ENCODE measurements at regions not wholly inside any gene's neighbourhood (a gene's known extent, or its start where the extent isn't known, plus 50 kb on each side); places are given as distances from the start of the nearest gene placed in this dataset.

DNA sequence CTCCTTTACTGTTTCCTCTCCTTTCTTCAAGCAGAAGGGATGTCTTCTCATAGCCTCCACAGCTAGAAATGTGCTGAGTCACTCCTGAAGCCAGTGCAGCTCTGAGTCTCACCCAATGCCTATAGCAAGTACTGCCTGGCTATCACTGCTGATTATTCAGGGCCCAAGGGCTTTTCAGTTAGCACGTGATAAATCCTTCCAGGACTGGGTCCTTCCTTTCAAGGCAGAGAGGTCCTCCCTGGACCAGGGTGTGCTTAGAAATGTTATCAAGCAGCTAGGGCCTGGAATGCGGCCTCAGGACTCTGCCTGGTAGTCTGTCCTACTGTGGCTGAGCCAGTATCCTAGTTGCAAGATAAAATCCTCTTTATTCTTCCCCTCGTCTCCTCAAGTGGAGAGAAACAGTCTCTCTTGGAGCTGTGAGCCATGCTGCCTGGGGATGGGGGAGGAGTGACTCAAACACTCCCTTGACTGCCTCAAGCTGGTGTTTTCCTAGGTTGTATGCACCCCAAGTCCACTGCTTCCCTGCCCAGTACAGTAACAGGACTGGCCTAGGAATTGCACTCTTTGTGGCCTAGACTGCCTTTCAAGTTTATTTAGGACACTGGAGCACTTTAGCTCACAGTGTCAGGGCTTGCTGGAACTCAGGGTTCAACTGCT is 198.7 kb upstream of the SERP2 start:
- no peak overlapping the region for H3K27ac ChIP-seq (ENCODE audit: low read length)
- no peaks in the 10 kb centered on the region for H3K9me3 ChIP-seq (ENCODE audit: low read length)
- H3K27me3 ChIP-seq (ENCODE audit: low read length), result no peaks in the 10 kb centered on the region
- no peak overlapping the region for H3K4me3 ChIP-seq (ENCODE audit: low read length)
- H3K79me2 ChIP-seq (ENCODE audit: low read length), result no peaks in the 10 kb centered on the region
- H3K9ac ChIP-seq (ENCODE audit: low read length), result no peak overlapping the region
- H3K9me2 ChIP-seq (replicated peaks; ENCODE audit: insufficient read depth, low read length), result no peaks in the 10 kb centered on the region
- H4K20me1 ChIP-seq (ENCODE audit: insufficient read depth, low read depth, low read length), result no peaks in the 10 kb centered on the region
- H3K4me1 ChIP-seq (ENCODE audit: low read length), result 0 out of 2 replicates have a peak, but pooled peaks cover 2% of the 10 kb centered on the region
- no peak overlapping the region for H2AFZ ChIP-seq (ENCODE audit: low read length)
- no peak overlapping the region for H3K4me2 ChIP-seq (ENCODE audit: low read depth, low read length, poor library complexity, severe bottlenecking)
- peak; percentile 43 for DNase-seq
- no peaks in the 10 kb centered on the region for H3K36me3 ChIP-seq (ENCODE audit: insufficient read depth, low read length)

DNA sequence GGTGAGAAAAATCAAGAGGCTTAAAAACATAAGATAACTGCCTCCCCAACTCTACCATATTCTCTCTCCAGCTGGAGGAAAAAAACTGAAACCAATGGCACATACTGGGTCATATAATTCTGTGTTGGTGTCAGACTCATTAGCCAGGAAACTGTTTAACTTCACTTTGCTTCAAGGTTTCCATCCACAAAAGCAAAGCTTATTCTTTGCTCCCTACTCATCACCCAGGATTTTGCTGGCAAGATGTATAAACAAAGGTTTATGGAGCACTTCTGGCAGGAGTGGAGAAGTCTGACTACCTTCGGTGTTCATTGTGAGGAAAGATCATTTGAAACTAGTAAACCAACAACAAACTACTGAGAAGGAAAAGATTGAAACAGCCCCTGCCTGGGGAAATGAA is 197.5 kb upstream of the SERP2 start:
- no peak for DNase-seq
- H3K4me2 ChIP-seq (ENCODE audit: low read depth, low read length, poor library complexity, severe bottlenecking), result no peak overlapping the region
- H3K4me3 ChIP-seq (ENCODE audit: low read length), result no peak overlapping the region
- no peaks in the 10 kb centered on the region for H3K36me3 ChIP-seq (ENCODE audit: insufficient read depth, low read length)
- no peaks in the 10 kb centered on the region for H3K27me3 ChIP-seq (ENCODE audit: low read length)
- no peaks in the 10 kb centered on the region for H3K9me3 ChIP-seq (ENCODE audit: low read length)
- H3K9ac ChIP-seq (ENCODE audit: low read length), result no peak overlapping the region
- 0 out of 2 replicates have a peak, but pooled peaks cover 2% of the 10 kb centered on the region for H3K4me1 ChIP-seq (ENCODE audit: low read length)
- no peaks in the 10 kb centered on the region for H3K9me2 ChIP-seq (replicated peaks; ENCODE audit: insufficient read depth, low read length)
- no peak overlapping the region for H3K27ac ChIP-seq (ENCODE audit: low read length)
- no peaks in the 10 kb centered on the region for H3K79me2 ChIP-seq (ENCODE audit: low read length)
- H4K20me1 ChIP-seq (ENCODE audit: insufficient read depth, low read depth, low read length), result no peaks in the 10 kb centered on the region
- H2AFZ ChIP-seq (ENCODE audit: low read length), result no peak overlapping the region

DNA sequence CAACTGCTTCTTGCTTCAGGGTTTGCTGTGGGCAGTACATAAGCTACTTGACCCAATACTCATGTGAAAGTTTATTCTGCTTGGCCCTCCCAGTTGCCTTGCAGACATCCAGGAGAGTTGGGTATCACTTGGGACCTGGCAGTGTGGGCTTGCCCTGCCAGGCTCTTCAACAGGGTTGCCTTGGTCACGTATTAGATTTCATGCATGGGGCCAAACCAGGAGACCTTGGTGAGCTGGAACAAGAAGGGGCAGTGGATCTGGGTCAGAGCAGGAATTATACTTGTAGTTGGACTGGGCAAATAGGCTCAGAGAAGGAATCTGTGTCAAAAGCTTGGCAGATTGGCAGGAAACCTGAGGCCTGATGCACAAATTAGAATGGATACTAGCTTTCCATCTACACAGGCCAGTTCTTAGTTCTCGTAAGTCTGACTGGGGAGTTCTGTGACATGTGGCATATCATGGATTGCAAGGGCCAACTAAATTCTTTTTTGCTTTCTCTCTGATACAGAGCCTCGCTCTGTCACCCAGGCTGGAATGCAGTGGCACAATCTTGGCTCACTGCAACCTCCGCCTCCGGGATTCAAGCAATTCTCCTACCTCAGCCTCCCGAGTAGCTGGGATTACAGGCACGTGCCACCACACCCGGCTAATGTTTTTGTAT is 192.6 kb upstream of the SERP2 start:
- Histone ChIP-seq H3K36me3 (ENCODE audit: insufficient read depth, low read length) (no peaks in the 10 kb centered on the region), H3K9ac (ENCODE audit: low read length) (no peak overlapping the region), H3K4me2 (ENCODE audit: low read depth, low read length, poor library complexity, severe bottlenecking) (no peak overlapping the region), H3K9me2 (replicated peaks; ENCODE audit: insufficient read depth, low read length) (no peaks in the 10 kb centered on the region), H4K20me1 (ENCODE audit: insufficient read depth, low read depth, low read length) (no peaks in the 10 kb centered on the region), H3K4me1 (ENCODE audit: low read length) (no peaks in the 10 kb centered on the region), H3K27ac (ENCODE audit: low read length) (no peak overlapping the region), H3K79me2 (ENCODE audit: low read length) (no peaks in the 10 kb centered on the region), H3K4me3 (ENCODE audit: low read length) (no peak overlapping the region), H3K9me3 (ENCODE audit: low read length) (no peaks in the 10 kb centered on the region), H2AFZ (ENCODE audit: low read length) (no peak overlapping the region), H3K27me3 (ENCODE audit: low read length) (no peaks in the 10 kb centered on the region)
- DNase-seq, result no peak

DNA sequence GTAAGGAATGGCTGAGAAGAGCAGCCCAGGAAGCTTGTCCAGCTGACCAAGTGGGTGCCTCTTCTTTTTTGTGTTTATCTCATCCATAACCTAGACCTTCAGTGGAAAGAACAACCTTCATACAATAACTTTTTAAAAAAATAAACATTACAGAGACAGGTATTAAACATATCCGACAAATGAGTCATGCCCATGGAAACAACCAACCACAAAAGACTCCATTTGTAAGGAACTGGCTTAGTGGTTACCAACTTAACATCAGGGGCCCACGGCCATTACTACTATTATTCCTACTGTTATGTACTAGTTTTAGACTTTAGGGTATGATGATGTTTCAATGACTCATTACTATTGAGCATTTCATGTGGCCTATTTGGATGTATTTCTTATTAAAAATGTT is 191.7 kb upstream of the SERP2 start:
- Histone ChIP-seq H3K36me3 (ENCODE audit: insufficient read depth, low read length) (no peaks in the 10 kb centered on the region), H2AFZ (ENCODE audit: low read length) (no peak overlapping the region), H3K27ac (ENCODE audit: low read length) (no peak overlapping the region), H3K4me2 (ENCODE audit: low read depth, low read length, poor library complexity, severe bottlenecking) (no peak overlapping the region), H3K9me2 (replicated peaks; ENCODE audit: insufficient read depth, low read length) (no peaks in the 10 kb centered on the region), H4K20me1 (ENCODE audit: insufficient read depth, low read depth, low read length) (no peaks in the 10 kb centered on the region), H3K9ac (ENCODE audit: low read length) (no peak overlapping the region), H3K4me1 (ENCODE audit: low read length) (no peaks in the 10 kb centered on the region), H3K9me3 (ENCODE audit: low read length) (no peaks in the 10 kb centered on the region), H3K79me2 (ENCODE audit: low read length) (no peaks in the 10 kb centered on the region), H3K27me3 (ENCODE audit: low read length) (no peaks in the 10 kb centered on the region), H3K4me3 (ENCODE audit: low read length) (no peak overlapping the region)
- no peak for DNase-seq

DNA sequence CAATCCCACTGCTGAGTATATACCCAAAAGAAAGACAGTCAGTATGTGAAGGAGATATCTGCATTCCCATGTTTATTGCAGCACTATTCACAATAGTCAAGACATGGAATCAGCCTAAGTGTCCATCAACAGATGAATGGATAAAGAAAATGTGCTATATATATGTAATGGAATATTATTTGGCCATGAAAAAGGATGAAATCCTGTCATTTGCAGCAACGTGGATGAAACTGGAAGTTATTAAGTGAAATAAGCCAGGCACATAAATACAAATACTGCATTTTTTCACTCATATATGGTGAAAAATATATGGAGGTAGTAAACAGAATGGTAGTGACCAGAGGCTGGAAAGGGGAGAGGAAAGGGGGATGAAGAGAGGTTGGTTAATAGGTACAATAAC is 188.9 kb upstream of the SERP2 start:
- Histone ChIP-seq H3K36me3 (ENCODE audit: insufficient read depth, low read length) (no peaks in the 10 kb centered on the region), H3K4me3 (ENCODE audit: low read length) (no peak overlapping the region), H3K4me1 (ENCODE audit: low read length) (no peaks in the 10 kb centered on the region), H3K9me3 (ENCODE audit: low read length) (no peaks in the 10 kb centered on the region), H2AFZ (ENCODE audit: low read length) (no peak overlapping the region), H3K27ac (ENCODE audit: low read length) (no peak overlapping the region), H3K27me3 (ENCODE audit: low read length) (no peaks in the 10 kb centered on the region), H3K4me2 (ENCODE audit: low read depth, low read length, poor library complexity, severe bottlenecking) (no peak overlapping the region), H4K20me1 (ENCODE audit: insufficient read depth, low read depth, low read length) (no peaks in the 10 kb centered on the region), H3K9ac (ENCODE audit: low read length) (no peak overlapping the region), H3K9me2 (replicated peaks; ENCODE audit: insufficient read depth, low read length) (no peaks in the 10 kb centered on the region), H3K79me2 (ENCODE audit: low read length) (no peaks in the 10 kb centered on the region)
- no peak for DNase-seq

DNA sequence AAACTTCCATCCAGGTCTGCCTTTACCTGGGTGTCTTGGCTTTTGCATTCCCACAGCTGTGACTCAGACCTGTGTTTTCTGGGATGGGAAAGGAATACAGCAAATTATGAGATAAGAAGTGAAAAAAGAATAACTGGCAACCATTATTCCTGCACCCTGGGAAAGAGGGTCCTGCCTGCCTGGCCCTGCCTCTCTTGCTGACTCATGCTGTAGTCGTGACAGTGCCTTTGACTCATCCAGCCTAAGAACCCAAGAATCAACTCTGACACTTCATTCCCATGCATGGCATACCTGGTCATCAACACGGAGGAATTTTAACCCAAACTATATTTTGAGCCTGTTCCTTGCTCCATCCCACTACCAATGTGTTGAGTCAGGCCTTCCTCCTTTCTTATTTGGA is 185.4 kb upstream of the SERP2 start:
- Histone ChIP-seq H3K27me3 (ENCODE audit: low read length) (no peaks in the 10 kb centered on the region), H3K36me3 (ENCODE audit: insufficient read depth, low read length) (no peaks in the 10 kb centered on the region), H3K4me3 (ENCODE audit: low read length) (no peak overlapping the region), H3K79me2 (ENCODE audit: low read length) (no peaks in the 10 kb centered on the region), H3K9me3 (ENCODE audit: low read length) (no peaks in the 10 kb centered on the region), H3K4me2 (ENCODE audit: low read depth, low read length, poor library complexity, severe bottlenecking) (no peak overlapping the region), H3K4me1 (ENCODE audit: low read length) (no peaks in the 10 kb centered on the region), H3K9ac (ENCODE audit: low read length) (no peak overlapping the region), H3K9me2 (replicated peaks; ENCODE audit: insufficient read depth, low read length) (no peaks in the 10 kb centered on the region), H2AFZ (ENCODE audit: low read length) (no peak overlapping the region), H3K27ac (ENCODE audit: low read length) (no peak overlapping the region), H4K20me1 (ENCODE audit: insufficient read depth, low read depth, low read length) (no peaks in the 10 kb centered on the region)
- no peak for DNase-seq

DNA sequence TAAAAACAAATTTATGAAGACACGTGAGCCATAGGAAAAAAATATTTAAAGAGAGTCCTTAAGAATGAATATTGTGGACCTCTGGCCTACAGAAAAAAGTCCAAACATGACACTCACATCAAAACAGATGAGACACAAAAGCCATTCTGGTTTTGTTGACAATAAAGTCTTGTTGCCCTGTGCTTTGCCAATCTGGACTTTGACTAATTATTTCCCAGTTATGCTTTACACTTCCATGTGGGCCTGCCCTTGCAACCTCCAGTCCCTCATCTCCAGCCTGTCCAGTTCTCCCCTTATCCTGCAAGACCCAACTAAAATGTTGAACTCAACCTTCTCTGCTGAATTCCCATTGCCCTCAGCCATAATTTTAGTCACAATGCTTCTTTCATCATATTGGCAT is 184.5 kb upstream of the SERP2 start:
- DNase-seq, result no peak
- no peaks in the 10 kb centered on the region for H3K4me1 ChIP-seq (ENCODE audit: low read length)
- no peaks in the 10 kb centered on the region for H3K79me2 ChIP-seq (ENCODE audit: low read length)
- H2AFZ ChIP-seq (ENCODE audit: low read length), result no peak overlapping the region
- no peaks in the 10 kb centered on the region for H3K36me3 ChIP-seq (ENCODE audit: insufficient read depth, low read length)
- no peaks in the 10 kb centered on the region for H4K20me1 ChIP-seq (ENCODE audit: insufficient read depth, low read depth, low read length)
- H3K4me3 ChIP-seq (ENCODE audit: low read length), result no peak overlapping the region
- H3K9ac ChIP-seq (ENCODE audit: low read length), result no peak overlapping the region
- no peaks in the 10 kb centered on the region for H3K9me2 ChIP-seq (replicated peaks; ENCODE audit: insufficient read depth, low read length)
- no peak overlapping the region for H3K27ac ChIP-seq (ENCODE audit: low read length)
- H3K4me2 ChIP-seq (ENCODE audit: low read depth, low read length, poor library complexity, severe bottlenecking), result no peak overlapping the region
- H3K9me3 ChIP-seq (ENCODE audit: low read length), result no peaks in the 10 kb centered on the region
- no peaks in the 10 kb centered on the region for H3K27me3 ChIP-seq (ENCODE audit: low read length)

DNA sequence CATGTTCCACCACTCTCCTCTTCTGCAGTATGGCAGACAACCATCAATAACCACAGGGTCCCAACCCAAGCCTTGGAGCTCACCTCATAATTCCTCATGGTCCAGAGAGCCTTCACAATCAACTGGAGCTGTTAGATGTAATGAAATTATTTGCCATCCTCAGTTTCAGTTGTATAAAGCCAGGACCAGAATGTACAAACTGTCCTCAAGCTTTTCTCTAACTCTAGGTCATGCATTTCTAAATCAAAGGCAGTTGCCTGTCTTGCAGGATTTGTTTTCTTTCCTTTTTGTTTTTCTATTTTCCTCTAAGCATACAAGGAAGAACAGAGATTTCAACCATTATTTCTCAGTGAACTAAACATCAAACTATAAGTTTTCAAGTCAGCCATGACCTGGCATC is 182.5 kb upstream of the SERP2 start:
- no peak overlapping the region for H3K4me3 ChIP-seq (ENCODE audit: low read length)
- H3K36me3 ChIP-seq (ENCODE audit: insufficient read depth, low read length), result no peaks in the 10 kb centered on the region
- no peaks in the 10 kb centered on the region for H3K79me2 ChIP-seq (ENCODE audit: low read length)
- no peaks in the 10 kb centered on the region for H3K9me3 ChIP-seq (ENCODE audit: low read length)
- H3K4me2 ChIP-seq (ENCODE audit: low read depth, low read length, poor library complexity, severe bottlenecking), result no peak overlapping the region
- no peaks in the 10 kb centered on the region for H3K27me3 ChIP-seq (ENCODE audit: low read length)
- no peak overlapping the region for H3K27ac ChIP-seq (ENCODE audit: low read length)
- DNase-seq, result no peak
- no peaks in the 10 kb centered on the region for H4K20me1 ChIP-seq (ENCODE audit: insufficient read depth, low read depth, low read length)
- H3K9me2 ChIP-seq (replicated peaks; ENCODE audit: insufficient read depth, low read length), result no peaks in the 10 kb centered on the region
- no peak overlapping the region for H2AFZ ChIP-seq (ENCODE audit: low read length)
- no peak overlapping the region for H3K9ac ChIP-seq (ENCODE audit: low read length)
- no peaks in the 10 kb centered on the region for H3K4me1 ChIP-seq (ENCODE audit: low read length)

Data from Karpas-422 (cell line).